HG03097 (cell line): ENCODE measurements at regions not wholly inside any gene's neighbourhood (a gene's known extent, or its start where the extent isn't known, plus 50 kb on each side); places are given as distances from the start of the nearest gene placed in this dataset.
"Not testable (repeated sequence)": the region's sequence is repeated elsewhere in the genome, so short reads cannot be mapped to it uniquely, and the experiment has no call there.

Experiments
- ATAC-seq: cut with Tn5 transposase; IDR thresholded peaks from one replicate; pipeline ENCODE4 v1.9.1; 2021; ENCODE audit not compliant: unreplicated experiment, low FRiP score

DNA sequence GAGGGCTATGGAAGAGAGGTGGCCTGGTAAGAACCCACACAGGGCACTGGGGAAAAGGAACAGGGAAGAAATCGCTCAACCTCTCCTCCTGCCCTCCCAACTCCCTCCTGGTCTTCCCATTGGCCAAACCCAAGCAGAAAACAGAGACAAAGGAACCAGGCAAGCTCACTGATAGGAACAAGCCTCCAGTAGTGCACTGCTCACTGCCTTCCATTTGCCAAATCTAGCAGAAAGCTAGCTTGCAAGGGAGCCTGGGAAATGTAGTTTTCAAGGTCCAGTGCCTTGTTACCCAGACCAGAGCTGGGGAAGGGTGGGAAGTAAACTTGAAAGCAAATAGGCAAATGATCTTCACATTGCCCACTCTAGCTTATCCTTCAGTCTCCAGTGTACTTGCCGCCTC, 556.1 kb upstream of the AUTS2 start:
- no peak for ATAC-seq

GRCh38 chr7:69047151-69047754, 551.0 kb upstream of the AUTS2 start:
- ATAC-seq, result no peak

- ATAC-seq, result no peak
Measured at GRCh38 chr7:69049326-69049725, 548.9 kb upstream of the AUTS2 start.

DNA sequence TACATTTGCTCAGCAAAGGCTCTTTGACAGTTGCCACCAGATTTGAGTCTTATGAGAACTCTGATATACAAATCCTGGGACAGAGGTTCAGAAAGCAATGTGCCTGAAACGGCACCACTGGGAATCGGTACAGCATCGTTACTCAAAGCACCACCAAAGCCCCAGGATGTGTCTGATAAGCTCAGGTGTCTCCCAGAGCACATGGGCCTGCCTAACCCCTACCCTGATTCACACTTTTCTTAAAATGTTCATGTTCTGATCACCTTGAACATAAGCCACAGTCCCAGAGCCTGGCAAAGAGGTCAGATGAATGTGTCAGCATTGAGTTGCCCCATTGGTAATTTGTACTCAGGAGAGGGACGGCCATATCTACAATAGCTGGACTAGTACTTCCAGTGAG, 545.8 kb upstream of the AUTS2 start:
- no peak for ATAC-seq

DNA sequence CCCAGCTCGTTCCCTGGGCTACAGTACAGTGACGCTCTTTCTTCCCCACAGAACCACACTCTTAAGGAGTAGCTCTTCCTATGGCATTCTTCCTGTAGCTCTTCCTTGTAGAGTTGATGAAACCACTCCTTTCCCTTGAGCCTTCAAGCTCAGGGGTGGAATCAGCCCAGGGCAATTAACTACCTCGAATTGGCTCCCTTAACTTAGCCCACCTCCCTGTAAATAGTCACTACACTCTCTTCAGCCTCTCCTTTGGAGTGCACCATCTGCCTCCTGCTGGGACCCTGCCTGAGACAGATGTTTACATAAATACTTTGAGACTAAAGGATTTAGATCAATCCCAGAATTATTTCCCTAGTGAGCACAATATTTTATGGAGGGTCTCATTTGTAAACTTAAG, 537.8 kb upstream of the AUTS2 start:
- no peak for ATAC-seq

GRCh38 chr7:69062020-69062765, 536.1 kb upstream of the AUTS2 start:
- no peak for ATAC-seq

DNA sequence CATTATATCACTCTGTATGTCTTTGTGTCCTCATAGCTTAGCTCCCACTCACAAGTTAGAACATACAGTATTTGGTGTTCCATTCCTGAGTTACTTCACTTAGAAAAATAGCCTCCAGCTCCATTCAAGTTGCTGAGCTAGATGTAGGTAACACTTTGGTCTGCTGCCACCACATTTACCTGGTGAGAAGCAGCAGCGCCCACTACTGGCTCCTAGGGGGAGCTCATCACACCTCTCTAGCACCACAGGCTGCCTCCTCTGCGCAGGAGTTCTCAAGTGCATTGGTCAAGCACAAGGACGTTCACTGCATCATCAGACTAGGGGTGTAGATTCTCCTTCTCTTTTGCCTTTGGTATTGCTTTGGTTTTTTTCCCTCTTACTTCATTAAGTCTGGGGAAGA, 530.9 kb upstream of the AUTS2 start:
- ATAC-seq, result no peak

GRCh38 chr7:69070476-69070875, 527.8 kb upstream of the AUTS2 start:
- no peak for ATAC-seq

- ATAC-seq, result no peak
Measured at GRCh38 chr7:69076566-69076965, 521.7 kb upstream of the AUTS2 start.

- ATAC-seq, result no peak
Measured at GRCh38 chr7:69078997-69079769, 519.1 kb upstream of the AUTS2 start.

DNA sequence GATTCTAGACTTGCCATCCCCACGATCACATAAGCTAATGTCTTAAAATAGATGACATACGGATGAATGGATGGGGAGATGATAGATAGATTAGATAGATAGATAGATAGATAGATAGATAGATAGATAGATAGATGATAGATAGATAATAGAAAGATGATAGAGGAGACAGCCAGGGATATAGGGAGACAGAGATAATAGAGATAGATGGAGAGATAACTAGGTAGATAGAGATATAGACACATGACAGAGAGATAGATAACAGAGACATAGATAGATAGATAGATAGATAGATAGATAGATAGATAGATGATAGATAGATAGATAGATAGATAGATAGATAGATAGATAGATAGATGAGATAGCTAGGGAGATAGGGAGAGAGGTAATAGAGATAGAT, 511.0 kb upstream of the AUTS2 start:
- ATAC-seq, result not testable (repeated sequence)

GRCh38 chr7:69088185-69088584, 510.1 kb upstream of the AUTS2 start:
- no peak for ATAC-seq

- ATAC-seq, result no peak
Measured at GRCh38 chr7:69090936-69091335, 507.3 kb upstream of the AUTS2 start.

- no peak for ATAC-seq
Measured at GRCh38 chr7:69091521-69091920, 506.8 kb upstream of the AUTS2 start.

DNA sequence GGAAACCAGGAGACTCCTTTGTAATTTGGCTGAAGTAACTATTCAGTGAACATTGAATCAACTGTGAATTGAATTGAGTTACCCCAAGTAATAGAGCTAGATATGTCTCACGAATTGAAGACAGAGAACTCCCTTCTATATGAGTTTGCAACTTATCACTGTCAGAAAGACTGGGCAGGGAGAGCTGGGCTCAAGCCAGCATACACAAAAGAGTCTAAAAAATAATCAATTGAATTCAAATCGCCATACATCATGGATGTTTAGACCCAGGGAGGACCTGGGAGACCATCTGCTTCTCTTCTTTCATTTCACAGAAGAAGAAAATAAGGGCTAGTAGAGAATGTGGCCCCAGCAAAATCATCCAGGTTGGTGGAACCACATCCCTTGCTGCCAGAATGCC, 503.1 kb upstream of the AUTS2 start:
- ATAC-seq, result no peak

GRCh38 chr7:69095649-69096048, 502.6 kb upstream of the AUTS2 start:
- no peak for ATAC-seq

DNA sequence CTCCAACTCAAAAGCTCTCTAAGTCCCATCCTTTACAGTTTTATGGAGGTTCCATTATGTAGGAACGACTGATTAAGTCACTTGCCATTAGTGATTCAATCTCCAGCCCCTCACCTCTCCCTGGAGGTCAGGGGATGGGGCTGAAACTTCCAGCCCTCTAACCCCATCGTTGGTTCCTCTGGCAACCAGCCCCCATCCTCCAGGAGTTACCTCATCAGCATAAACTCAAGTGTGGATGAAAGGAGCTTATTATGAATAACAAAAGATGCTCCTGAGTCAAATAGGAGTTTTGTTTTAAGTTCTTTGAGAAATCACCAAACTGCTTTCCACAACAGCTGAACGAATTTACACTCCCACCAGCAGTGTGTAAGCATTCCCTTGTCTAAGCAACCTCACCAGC, 494.3 kb upstream of the AUTS2 start:
- ATAC-seq, result no peak

DNA sequence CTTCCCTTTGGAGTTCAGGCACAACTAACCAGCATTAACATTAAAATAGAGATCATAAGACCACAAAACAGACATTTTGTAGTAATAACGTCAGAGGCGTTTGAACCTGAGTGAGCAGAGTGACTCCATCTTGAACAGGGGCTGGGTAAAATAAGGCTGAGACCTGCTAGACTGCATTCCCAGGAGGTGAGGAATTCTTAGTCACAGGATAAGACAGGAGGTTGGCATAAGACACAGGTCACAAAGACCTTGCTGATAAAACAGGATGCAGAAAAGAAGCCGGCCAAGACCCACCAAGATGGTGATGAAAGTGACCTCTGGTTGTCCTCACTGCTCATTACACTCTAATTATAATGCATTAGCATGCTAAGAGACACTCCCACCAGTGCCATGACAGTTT, 493.2 kb upstream of the AUTS2 start:
- ATAC-seq, result no peak

- no peak for ATAC-seq
Measured at GRCh38 chr7:69105981-69106380, 492.3 kb upstream of the AUTS2 start.

DNA sequence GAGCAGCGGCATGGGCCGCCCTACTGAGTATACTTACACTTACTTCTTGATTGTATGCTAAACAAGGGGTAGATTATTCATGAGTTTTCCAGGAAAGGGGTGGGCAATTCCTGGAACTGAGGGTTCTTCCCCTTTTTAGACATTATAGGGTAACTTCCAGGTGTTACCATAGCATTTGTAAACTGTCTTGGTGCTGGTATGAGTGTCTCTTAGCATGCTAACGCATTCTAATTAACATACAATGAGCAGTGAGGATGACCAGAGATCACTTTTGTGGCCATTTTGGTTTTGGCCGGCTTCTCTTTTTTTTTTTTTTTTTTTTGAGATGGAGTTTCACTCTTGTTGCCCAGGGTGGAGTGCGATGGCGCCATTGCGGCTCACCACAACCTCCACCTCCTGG, 491.8 kb upstream of the AUTS2 start:
- not testable (repeated sequence) for ATAC-seq

GRCh38 chr7:69106946-69107345, 491.3 kb upstream of the AUTS2 start:
- ATAC-seq, result not testable (repeated sequence)

GRCh38 chr7:69108097-69108496, 490.2 kb upstream of the AUTS2 start:
- ATAC-seq, result no peak
